BE2C (cell line): ENCODE measurements at regions not wholly inside any gene's neighbourhood (a gene's known extent, or its start where the extent isn't known, plus 50 kb on each side); places are given as distances from the start of the nearest gene placed in this dataset.

ENCODE experiments used
- DNase-seq: peaks from one replicate; pipeline ENCODE4 v3.0.0-alpha.2; 2020
- H3K27me3 ChIP-seq: fragments of 250-450 bp; sonication (Bioruptor Pico); 2 replicates; pipeline ENCODE4 v1.5.1; 2020; ENCODE audit warnings: mild to moderate bottlenecking
- H3K36me3 ChIP-seq: fragments of 250-450 bp; sonication (Bioruptor Pico); 2 replicates; pipeline ENCODE4 v1.5.1; 2020; ENCODE audit warnings: mild to moderate bottlenecking
- H3K4me1 ChIP-seq: fragments of 250-450 bp; sonication (Bioruptor Pico); 2 replicates; pipeline ENCODE4 v1.5.1; 2020
- H3K4me3 ChIP-seq: 2 replicates; pipeline ENCODE4 v1.5.1; 2011; ENCODE audit warnings: low read depth, low read length
- H3K9me3 ChIP-seq: fragments of 250-450 bp; sonication (Bioruptor Pico); 2 replicates; pipeline ENCODE4 v1.5.1; 2020
- CTCF ChIP-seq: IDR thresholded peaks from 2 replicates; pipeline ENCODE4 v1.5.1; 2012; ENCODE audit warnings: mild to moderate bottlenecking, low read depth, low read length

- H3K36me3 ChIP-seq = no peaks in the 10 kb centered on the region
- DNase-seq = no peak
- H3K4me1 ChIP-seq = no peaks in the 10 kb centered on the region
- H3K27me3 ChIP-seq = no peaks in the 10 kb centered on the region
- H3K4me3 ChIP-seq = no peak overlapping the region
- no peaks in the 10 kb centered on the region for H3K9me3 ChIP-seq
- TF ChIP-seq CTCF = no peak
Observed at GRCh38 chr3:146801492-146801891, 196.3 kb upstream of the PLSCR5 start.

- DNase-seq = no peak
- no peak for TF ChIP-seq CTCF
Observed at GRCh38 chr3:146800484-146800883, 195.3 kb upstream of the PLSCR5 start.

GRCh38 chr3:146796078-146796477, 190.9 kb upstream of the PLSCR5 start:
- no peak for DNase-seq
- Histone ChIP-seq H3K9me3 (no peaks in the 10 kb centered on the region), H3K4me3 (no peak overlapping the region), H3K36me3 (no peaks in the 10 kb centered on the region), H3K4me1 (no peaks in the 10 kb centered on the region), H3K27me3 (no peaks in the 10 kb centered on the region)
- TF ChIP-seq CTCF = no peak

More at GRCh38 chr3:146800484-146800883, 195.3 kb upstream of the PLSCR5 start:
- Histone ChIP-seq H3K27me3 (no peaks in the 10 kb centered on the region), H3K9me3 (no peaks in the 10 kb centered on the region), H3K36me3 (no peaks in the 10 kb centered on the region), H3K4me3 (no peak overlapping the region), H3K4me1 (no peaks in the 10 kb centered on the region)

- Histone ChIP-seq H3K36me3 (no peaks in the 10 kb centered on the region), H3K4me3 (no peak overlapping the region), H3K27me3 (no peaks in the 10 kb centered on the region), H3K4me1 (no peaks in the 10 kb centered on the region), H3K9me3 (no peaks in the 10 kb centered on the region)
- DNase-seq = no peak
- TF ChIP-seq CTCF = no peak
Observed at GRCh38 chr3:146783446-146783845, 178.3 kb upstream of the PLSCR5 start.

- TF ChIP-seq CTCF = no peak
- DNase-seq = no peak
- Histone ChIP-seq H3K27me3 (no peaks in the 10 kb centered on the region), H3K4me1 (no peaks in the 10 kb centered on the region), H3K4me3 (no peak overlapping the region), H3K36me3 (no peaks in the 10 kb centered on the region), H3K9me3 (no peaks in the 10 kb centered on the region)
Observed at GRCh38 chr3:146781606-146782005, 176.5 kb upstream of the PLSCR5 start.

GRCh38 chr3:146781059-146781458, 175.9 kb upstream of the PLSCR5 start:
- Histone ChIP-seq H3K9me3 (no peaks in the 10 kb centered on the region), H3K27me3 (no peaks in the 10 kb centered on the region), H3K36me3 (no peaks in the 10 kb centered on the region), H3K4me3 (no peak overlapping the region), H3K4me1 (no peaks in the 10 kb centered on the region)
- no peak for TF ChIP-seq CTCF
- DNase-seq = no peak
